GM18858 (cell line): ENCODE measurements at regions not wholly inside any gene's neighbourhood (a gene's known extent, or its start where the extent isn't known, plus 50 kb on each side); places are given as distances from the start of the nearest gene placed in this dataset.
"Not testable (repeated sequence)": the region's sequence is repeated elsewhere in the genome, so short reads cannot be mapped to it uniquely, and the experiment has no call there.

ENCODE experiments used
- ATAC-seq: cut with Tn5 transposase; IDR thresholded peaks from one replicate; pipeline ENCODE4 v1.9.1; 2021; ENCODE audit not compliant: unreplicated experiment

- ATAC-seq, result no peak
These were observed 57.5 kb upstream of the DYNLT3 start for GRCh38 chrX:37904833-37905232.

- ATAC-seq, result no peak
These were observed 58.2 kb upstream of the DYNLT3 start for GRCh38 chrX:37905436-37906147.

- ATAC-seq, result no peak
These were observed 59.0 kb upstream of the DYNLT3 start for GRCh38 chrX:37906357-37906756.

- no peak for ATAC-seq
These were observed 62.8 kb upstream of the DYNLT3 start for GRCh38 chrX:37910186-37910585.

GRCh38 chrX:37912304-37912703 lies 64.9 kb upstream of the DYNLT3 start:
- ATAC-seq, result no peak

GRCh38 chrX:37912777-37913176 lies 65.4 kb upstream of the DYNLT3 start:
- ATAC-seq, result no peak

GRCh38 chrX:37918168-37918567 lies 70.8 kb upstream of the DYNLT3 start:
- no peak for ATAC-seq

- ATAC-seq, result no peak
These were observed 71.3 kb upstream of the DYNLT3 start for GRCh38 chrX:37918703-37919102.

GRCh38 chrX:37921758-37922157 lies 74.4 kb upstream of the DYNLT3 start:
- ATAC-seq, result no peak

GRCh38 chrX:37922928-37923327 lies 75.6 kb upstream of the DYNLT3 start:
- ATAC-seq, result no peak

GRCh38 chrX:37925761-37926160 lies 78.4 kb upstream of the DYNLT3 start:
- ATAC-seq, result not testable (repeated sequence)

- peak; percentile 85 for ATAC-seq
These were observed 79.3 kb upstream of the DYNLT3 start for GRCh38 chrX:37926700-37927099.

GRCh38 chrX:37942170-37942569 lies 64.2 kb upstream of the SYTL5 start:
- ATAC-seq, result no peak

- no peak for ATAC-seq
These were observed 62.6 kb upstream of the SYTL5 start for GRCh38 chrX:37943554-37944344.

GRCh38 chrX:37946197-37946596 lies 60.2 kb upstream of the SYTL5 start:
- no peak for ATAC-seq

GRCh38 chrX:37955273-37955672 lies 51.1 kb upstream of the SYTL5 start:
- no peak for ATAC-seq

- no peak for ATAC-seq
These were observed 50.1 kb upstream of the SYTL5 start for GRCh38 chrX:37956223-37956622.
